Kasumi-1 (cell line): ENCODE measurements at regions not wholly inside any gene's neighbourhood (a gene's known extent, or its start where the extent isn't known, plus 50 kb on each side); places are given as distances from the start of the nearest gene placed in this dataset.

Source experiments
- DNase-seq, 2 experiments: peaks; one replicate each; lab custom pipeline; 2025; lab: John Stamatoyannopoulos, UW

GRCh38 chr20:40491009-40491590 lies 197.9 kb downstream of the MAFB start:
- no peak for DNase-seq

GRCh38 chr20:40489886-40490285 lies 199.2 kb downstream of the MAFB start:
- no peak for DNase-seq

GRCh38 chr20:40488401-40488800 lies 200.6 kb downstream of the MAFB start:
- DNase-seq, result no peak

- DNase-seq, result no peak
Measured at GRCh38 chr20:40486297-40486696, 202.7 kb downstream of the MAFB start.

GRCh38 chr20:40481743-40482458 lies 207.1 kb downstream of the MAFB start:
- no peak for DNase-seq

GRCh38 chr20:40481337-40481736 lies 207.7 kb downstream of the MAFB start:
- no peak for DNase-seq

GRCh38 chr20:40477805-40478204 lies 211.2 kb downstream of the MAFB start:
- DNase-seq, result no peak

- DNase-seq, result no peak
Measured at GRCh38 chr20:40476461-40476860, 212.6 kb downstream of the MAFB start.

- DNase-seq, result no peak
Measured at GRCh38 chr20:40472905-40473304, 216.1 kb downstream of the MAFB start.

GRCh38 chr20:40471261-40471629 lies 217.8 kb downstream of the MAFB start:
- no peak for DNase-seq

- no peak for DNase-seq
Measured at GRCh38 chr20:40470445-40471260, 218.4 kb downstream of the MAFB start.

- DNase-seq, result no peak
Measured at GRCh38 chr20:40468759-40469158, 220.3 kb downstream of the MAFB start.

- no peak for DNase-seq
Measured at GRCh38 chr20:40467703-40468411, 221.2 kb downstream of the MAFB start.

- no peak for DNase-seq
Measured at GRCh38 chr20:40467067-40467466, 222.0 kb downstream of the MAFB start.

- DNase-seq, result no peak
Measured at GRCh38 chr20:40464731-40465208, 224.3 kb downstream of the MAFB start.

- DNase-seq, result no peak
Measured at GRCh38 chr20:40463171-40463570, 225.9 kb downstream of the MAFB start.

GRCh38 chr20:40462566-40462965 lies 226.5 kb downstream of the MAFB start:
- DNase-seq, result no peak

GRCh38 chr20:40459299-40459698 lies 229.7 kb downstream of the MAFB start:
- no peak for DNase-seq

GRCh38 chr20:40457404-40457803 lies 231.6 kb downstream of the MAFB start:
- no peak for DNase-seq

- no peak for DNase-seq
Measured at GRCh38 chr20:40452758-40453157, 236.3 kb downstream of the MAFB start.

GRCh38 chr20:40451552-40451951 lies 237.5 kb downstream of the MAFB start:
- DNase-seq, result no peak

GRCh38 chr20:40449974-40450616 lies 238.9 kb downstream of the MAFB start:
- no peak for DNase-seq
